K562 (cell line): ENCODE measurements at regions not wholly inside any gene's neighbourhood (a gene's known extent, or its start where the extent isn't known, plus 50 kb on each side); places are given as distances from the start of the nearest gene placed in this dataset.

ENCODE experiments used
- ATAC-seq: fragments of 200-7000 bp; cut with Tn5 transposase; 3 replicates; pipeline ENCODE4 v1.9.1; 2020; ENCODE audit warnings: moderate library complexity
- BruUV-seq: library from RNA; stranded (reverse); fragments of 400-500 nt; replicated peaks from 2 replicates; lab custom pipeline; 2021; lab: Mats Ljungman, UMichigan
- CTCF ChIA-PET: fragments of 300-600 bp; formaldehyde crosslinking; extraction: SDS; loops from one replicate; lab custom pipeline; 2021; ENCODE audit warnings: low intra/inter-chr PET ratio; lab: Yijun Ruan, JAX
- POLR2A ChIA-PET: fragments of 300-600, 350-650 bp; sonication (Branson Sonifier 250); formaldehyde crosslinking; extraction: SDS; loops from one replicate; lab custom pipeline; 2021; ENCODE audit warnings: antibody characterized with exemption, inconsistent platforms; lab: Yijun Ruan, JAX
- DNase-seq, 4 experiments: peaks; one replicate each; pipeline versions ENCODE4 v3.0.0 to v3.0.0-alpha.2; 2011 to 2018; ENCODE audit warnings: low spot score in 3 of 4, mixed read lengths in 3 of 4; ENCODE audit errors: extremely low read depth in 1 of 4
- FAIRE-seq: peaks from 2 replicates; lab custom pipeline; 2011; peaks lifted over from hg19 to GRCh38; lab: Jason Lieb, UNC
- H2AFZ ChIP-seq: 2 replicates; pipeline ENCODE4 v1.6.0; 2011; ENCODE audit warnings: low read depth, low read length, control low read depth, inconsistent platforms
- H3K27ac ChIP-seq: fragments of 200-600 bp; 3 replicates; pipeline ENCODE4 v1.8.0; 2011; ENCODE audit warnings: low read depth, mild to moderate bottlenecking, control low read depth, inconsistent platforms, low read length, moderate library complexity, mixed read lengths; ENCODE audit errors: extremely low read depth
- H3K27me3 ChIP-seq, 2 experiments: fragments of 300-600 bp in 1 of 2; 2 replicates in 1 of 2; 3 replicates in 1 of 2; pipeline versions ENCODE4 v1.6.0 to v1.8.0; 2011; ENCODE audit warnings: inconsistent platforms in 2 of 2, low read length in 2 of 2, mild to moderate bottlenecking in 1 of 2, mixed read lengths in 1 of 2, moderate library complexity in 1 of 2; ENCODE audit not compliant: control insufficient read depth in 2 of 2, insufficient read depth in 2 of 2
- H3K36me3 ChIP-seq: fragments of 300-600 bp; 3 replicates; pipeline ENCODE4 v1.8.0; 2011; ENCODE audit warnings: mild to moderate bottlenecking, low read length, inconsistent platforms; ENCODE audit not compliant: control insufficient read depth, insufficient read depth
- H3K4me1 ChIP-seq, 2 experiments: fragments of 200-600 bp in 1 of 2; replicated peaks in 1 of 2; 2 replicates in 1 of 2; 3 replicates in 1 of 2; pipeline versions ENCODE4 v1.5.1 to v1.8.0; 2011; ENCODE audit warnings: inconsistent platforms in 2 of 2, low read length in 2 of 2, mild to moderate bottlenecking in 1 of 2, mixed read lengths in 1 of 2, moderate library complexity in 1 of 2; ENCODE audit not compliant: control insufficient read depth in 2 of 2, insufficient read depth in 2 of 2
- H3K4me2 ChIP-seq: 2 replicates; pipeline ENCODE4 v1.6.1; 2011; ENCODE audit warnings: low read length, control low read depth, inconsistent platforms, mixed read lengths; ENCODE audit not compliant: insufficient read depth
- H3K4me3 ChIP-seq: fragments of 200-600 bp; sonication (generic), shearing (Covaris generic); 2 replicates; pipeline ENCODE4 v1.5.1; 2016; ENCODE audit warnings: control low read depth, inconsistent platforms
- H3K79me2 ChIP-seq: fragments of 200-600 bp; 3 replicates; pipeline ENCODE4 v1.8.0; 2011; ENCODE audit warnings: low read length, inconsistent platforms; ENCODE audit not compliant: control insufficient read depth, insufficient read depth
- H3K9ac ChIP-seq, 2 experiments: 2 replicates each; pipeline versions ENCODE4 v1.6.0 to v1.6.1; 2011; ENCODE audit warnings: low read depth in 2 of 2, low read length in 2 of 2, control low read depth in 1 of 2, inconsistent platforms in 1 of 2, mild to moderate bottlenecking in 1 of 2, mixed read lengths in 1 of 2; ENCODE audit not compliant: insufficient read depth in 1 of 2
- H3K9me1 ChIP-seq: one replicate; pipeline ENCODE4 v1.6.0; 2011; ENCODE audit warnings: inconsistent platforms, mild to moderate bottlenecking, low read length, moderate library complexity; ENCODE audit not compliant: control insufficient read depth, insufficient read depth
- H3K9me3 ChIP-seq: replicated peaks from 2 replicates; pipeline ENCODE4 v1.5.1; 2011; ENCODE audit warnings: low read depth, low read length, inconsistent platforms; ENCODE audit not compliant: control insufficient read depth, insufficient read depth
- H4K20me1 ChIP-seq: replicated peaks from 2 replicates; pipeline ENCODE4 v1.6.1; 2011; ENCODE audit warnings: low read length, inconsistent platforms, mixed read lengths; ENCODE audit not compliant: control insufficient read depth, insufficient read depth
- CHCHD3 ChIP-seq: fragments of 250-450 bp; sonication (Bioruptor Pico); IDR thresholded peaks from 2 replicates; pipeline ENCODE4 v2.1.2; 2022; ENCODE audit warnings: mild to moderate bottlenecking
- DNMT1 ChIP-seq: fragments of 450-650 bp; IDR thresholded peaks from 2 replicates; pipeline ENCODE4 v1.6.1; 2016; ENCODE audit warnings: antibody characterized with exemption, mild to moderate bottlenecking
- GATAD2A ChIP-seq: fragments of 450-650 bp; IDR thresholded peaks from 2 replicates; pipeline ENCODE4 v1.6.1; 2017
- HDAC1 ChIP-seq, 2 experiments: fragments of 450-650 bp; IDR thresholded peaks; 2 replicates each; pipeline ENCODE4 v1.6.1; 2016 to 2017; ENCODE audit warnings: inconsistent platforms in 1 of 2, mild to moderate bottlenecking in 1 of 2, moderate library complexity in 1 of 2
- MECOM ChIP-seq: fragments of 250-450 bp; sonication (Bioruptor Pico); IDR thresholded peaks from 2 replicates; pipeline ENCODE4 v1.8.0; 2022; ENCODE audit warnings: inconsistent platforms
- NCOA1 ChIP-seq: fragments of 450-650 bp; IDR thresholded peaks from 2 replicates; pipeline ENCODE4 v1.6.1; 2016; ENCODE audit warnings: low read depth
- NCOA4 ChIP-seq: fragments of 450-650 bp; IDR thresholded peaks from 2 replicates; pipeline ENCODE4 v1.6.1; 2018; ENCODE audit warnings: mild to moderate bottlenecking; ENCODE audit not compliant: partially characterized antibody
- RBBP5 ChIP-seq: fragments of 200-600 bp; sonication (generic); IDR thresholded peaks from 2 replicates; pipeline ENCODE4 v1.6.1; 2012; ENCODE audit warnings: borderline replicate concordance, mild to moderate bottlenecking, low read length, control low read depth, inconsistent platforms; ENCODE audit not compliant: insufficient read depth, poor library complexity, severe bottlenecking
- STAG1 ChIP-seq: sonication (generic); formaldehyde crosslinking; IDR thresholded peaks from 2 replicates; pipeline ENCODE4 v1.5.0; 2020; ENCODE audit warnings: missing genetic modification reagents, borderline replicate concordance
- TAF9B ChIP-seq: fragments of 450-650 bp; IDR thresholded peaks from 2 replicates; pipeline ENCODE4 v1.6.1; 2018; ENCODE audit warnings: mild to moderate bottlenecking; ENCODE audit not compliant: partially characterized antibody
- TCF3 ChIP-seq: sonication (generic); formaldehyde crosslinking; IDR thresholded peaks from 2 replicates; pipeline ENCODE4 v1.4.0; 2020; ENCODE audit warnings: mild to moderate bottlenecking, missing genetic modification reagents
- ZNF263 ChIP-seq: sonication (generic); formaldehyde crosslinking; IDR thresholded peaks from 2 replicates; pipeline ENCODE4 v1.8.0; 2022; ENCODE audit warnings: mild to moderate bottlenecking, missing genetic modification reagents, borderline replicate concordance
- ZNF311 ChIP-seq: fragments of 250-450 bp; sonication (Bioruptor Pico); IDR thresholded peaks from 2 replicates; pipeline ENCODE4 v1.4.0; 2020; ENCODE audit warnings: mild to moderate bottlenecking, moderate library complexity
- ZNF444 ChIP-seq: fragments of 250-450 bp; sonication (Bioruptor Pico); IDR thresholded peaks from 2 replicates; pipeline ENCODE4 v1.4.0; 2020; ENCODE audit warnings: mild to moderate bottlenecking, moderate library complexity
- WGBS: fragments of 100-300 bp; shearing (Covaris generic); methylation state at CpG from one replicate; pipeline ENCODE4 v1.1.6; 2016; ENCODE audit warnings: low coverage, mixed read lengths; ENCODE audit not compliant: insufficient coverage; ENCODE audit errors: missing lambda C conversion rate; 5-methylcytosine and 5-hydroxymethylcytosine counted together
- in situ Hi-C: fragments of 300-500 bp; cut with MboI; formaldehyde crosslinking; loops from 4 replicates; pipeline ENCODE4 v1.15.0; 2018; ENCODE audit warnings: inconsistent platforms, mixed read lengths
- intact Hi-C: fragments of 100-400 bp; cut with micrococcal nuclease; formaldehyde crosslinking; loops from 2 replicates; pipeline ENCODE4 v1.14.2; 2022
- TF ChIP-seq, protein P1 (sequence below): fragments of 250-450 bp; sonication (Bioruptor Pico); IDR thresholded peaks from 2 replicates; pipeline ENCODE4 v1.5.0; 2020; ENCODE audit warnings: mild to moderate bottlenecking
- TF ChIP-seq, protein P2 (sequence below): fragments of 450-650 bp; IDR thresholded peaks from 2 replicates; pipeline ENCODE4 v1.6.1; 2016
- TF ChIP-seq, protein P3 (sequence below): fragments of 450-650 bp; formaldehyde crosslinking; IDR thresholded peaks from 2 replicates; pipeline ENCODE4 v1.4.0; 2020; ENCODE audit warnings: mild to moderate bottlenecking, mixed read lengths

DNA sequence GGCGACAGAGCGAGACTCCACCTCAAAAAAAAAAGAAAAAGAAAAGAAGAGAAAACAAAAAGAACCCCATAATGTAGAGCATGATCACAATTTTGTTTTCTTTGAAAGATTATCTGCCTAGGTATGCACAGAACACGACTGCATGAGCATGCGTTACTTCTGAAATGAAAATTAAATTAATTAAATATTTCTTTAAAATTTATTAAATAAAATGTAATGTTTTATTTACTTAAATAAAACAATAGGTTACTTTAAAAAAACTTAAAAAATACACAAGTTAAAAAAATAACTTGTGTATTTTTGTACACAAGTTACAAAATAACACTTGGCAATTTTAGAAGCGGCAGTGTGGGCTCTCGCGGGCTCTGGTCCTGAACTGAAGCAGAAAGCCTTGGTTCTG lies 107.8 kb downstream of the TFAP2A start (continued):
- TF ChIP-seq STAG1 (CRISPR knock-in tag) (no peak), RBBP5 (no peak), GATAD2A (no peak), MECOM (CRISPR knock-in tag) (no peak)
- TF ChIP-seq, protein P1, sequence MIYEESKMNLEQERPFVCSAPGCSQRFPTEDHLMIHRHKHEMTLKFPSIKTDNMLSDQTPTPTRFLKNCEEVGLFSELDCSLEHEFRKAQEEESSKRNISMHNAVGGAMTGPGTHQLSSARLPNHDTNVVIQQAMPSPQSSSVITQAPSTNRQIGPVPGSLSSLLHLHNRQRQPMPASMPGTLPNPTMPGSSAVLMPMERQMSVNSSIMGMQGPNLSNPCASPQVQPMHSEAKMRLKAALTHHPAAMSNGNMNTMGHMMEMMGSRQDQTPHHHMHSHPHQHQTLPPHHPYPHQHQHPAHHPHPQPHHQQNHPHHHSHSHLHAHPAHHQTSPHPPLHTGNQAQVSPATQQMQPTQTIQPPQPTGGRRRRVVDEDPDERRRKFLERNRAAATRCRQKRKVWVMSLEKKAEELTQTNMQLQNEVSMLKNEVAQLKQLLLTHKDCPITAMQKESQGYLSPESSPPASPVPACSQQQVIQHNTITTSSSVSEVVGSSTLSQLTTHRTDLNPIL (CRISPR knock-in tag), result no peak

DNA sequence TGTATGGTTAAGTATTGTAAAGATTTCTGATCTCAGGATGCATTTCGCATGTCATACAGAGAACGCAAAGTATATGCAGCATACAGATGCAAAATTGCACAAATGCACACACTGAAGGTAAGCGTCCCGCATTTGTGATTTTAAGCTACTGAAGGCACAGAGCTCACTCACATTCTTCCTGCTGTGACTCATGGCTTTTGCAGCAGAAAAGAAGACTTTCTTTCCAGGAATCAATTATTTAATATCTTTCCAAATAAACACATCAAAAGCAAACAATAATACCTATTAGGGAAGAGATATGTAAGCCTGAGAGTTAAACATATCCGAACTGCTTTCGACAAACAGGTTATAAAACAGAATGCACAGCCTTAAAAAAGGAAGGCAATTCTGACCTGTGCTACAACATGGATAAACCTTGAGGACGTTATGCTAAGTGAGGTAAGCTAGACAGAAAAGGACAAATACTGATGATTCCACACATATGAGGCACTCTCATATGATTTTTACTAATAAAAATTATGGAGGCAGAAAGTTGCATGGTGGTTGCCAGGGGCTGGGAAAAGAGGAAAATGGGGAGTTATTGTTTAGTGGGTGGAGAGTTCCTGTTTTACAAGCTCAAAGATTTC lies 109.0 kb downstream of the TFAP2A start:
- WGBS, result 42% methylated on average over 7 of the region's 7 CpGs
- no peak for FAIRE-seq
- H4K20me1 ChIP-seq, result no peaks in the 10 kb centered on the region
- H3K27ac ChIP-seq, result no peak overlapping the region
- no peaks in the 10 kb centered on the region for H3K36me3 ChIP-seq
- ChIA-PET CTCF (no interaction called here), POLR2A (interaction anchor here (1.0 to 1.9 kb wide), 3 partner anchors 8 to 31 kb away, joined by 3 to 4 read pairs (median 3); no protein-coding TSS in a partner anchor)
- H3K79me2 ChIP-seq, result no peaks in the 10 kb centered on the region
- H3K4me1 ChIP-seq, result no peaks in the 10 kb centered on the region; a peak in 2 of 5 replicates
- no peak overlapping the region for H3K9ac ChIP-seq
- H3K4me3 ChIP-seq, result no peak overlapping the region
- no peaks in the 10 kb centered on the region for H3K9me1 ChIP-seq
- no peak for ATAC-seq
- intact Hi-C loops (no loop called here), in situ Hi-C loops (no loop called here)
- no peaks in the 10 kb centered on the region for H3K9me3 ChIP-seq
- BruUV-seq, result no TSS peak
- H3K4me2 ChIP-seq, result no peak overlapping the region
- no peak overlapping the region for H2AFZ ChIP-seq
- no peak for DNase-seq
- H3K27me3 ChIP-seq, result no peaks in the 10 kb centered on the region
- TF ChIP-seq TAF9B, result no peak
- TF ChIP-seq TCF3 (CRISPR knock-in tag), result no peak
- no peak for TF ChIP-seq ZNF263 (CRISPR knock-in tag)
- TF ChIP-seq, protein P2, sequence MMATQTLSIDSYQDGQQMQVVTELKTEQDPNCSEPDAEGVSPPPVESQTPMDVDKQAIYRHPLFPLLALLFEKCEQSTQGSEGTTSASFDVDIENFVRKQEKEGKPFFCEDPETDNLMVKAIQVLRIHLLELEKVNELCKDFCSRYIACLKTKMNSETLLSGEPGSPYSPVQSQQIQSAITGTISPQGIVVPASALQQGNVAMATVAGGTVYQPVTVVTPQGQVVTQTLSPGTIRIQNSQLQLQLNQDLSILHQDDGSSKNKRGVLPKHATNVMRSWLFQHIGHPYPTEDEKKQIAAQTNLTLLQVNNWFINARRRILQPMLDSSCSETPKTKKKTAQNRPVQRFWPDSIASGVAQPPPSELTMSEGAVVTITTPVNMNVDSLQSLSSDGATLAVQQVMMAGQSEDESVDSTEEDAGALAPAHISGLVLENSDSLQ, result no peak
- no peak for TF ChIP-seq ZNF444 (CRISPR knock-in tag)
- no peak for TF ChIP-seq DNMT1
- no peak for TF ChIP-seq NCOA1
- TF ChIP-seq CHCHD3 (CRISPR knock-in tag), result no peak
- no peak for TF ChIP-seq ZNF311
- TF ChIP-seq, protein P3, sequence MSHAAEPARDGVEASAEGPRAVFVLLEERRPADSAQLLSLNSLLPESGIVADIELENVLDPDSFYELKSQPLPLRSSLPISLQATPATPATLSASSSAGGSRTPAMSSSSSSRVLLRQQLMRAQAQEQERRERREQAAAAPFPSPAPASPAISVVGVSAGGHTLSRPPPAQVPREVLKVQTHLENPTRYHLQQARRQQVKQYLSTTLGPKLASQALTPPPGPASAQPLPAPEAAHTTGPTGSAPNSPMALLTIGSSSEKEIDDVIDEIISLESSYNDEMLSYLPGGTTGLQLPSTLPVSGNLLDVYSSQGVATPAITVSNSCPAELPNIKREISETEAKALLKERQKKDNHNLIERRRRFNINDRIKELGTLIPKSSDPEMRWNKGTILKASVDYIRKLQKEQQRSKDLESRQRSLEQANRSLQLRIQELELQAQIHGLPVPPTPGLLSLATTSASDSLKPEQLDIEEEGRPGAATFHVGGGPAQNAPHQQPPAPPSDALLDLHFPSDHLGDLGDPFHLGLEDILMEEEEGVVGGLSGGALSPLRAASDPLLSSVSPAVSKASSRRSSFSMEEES (CRISPR knock-in tag), result no peak
- no peak for TF ChIP-seq HDAC1 (IDR thresholded peaks at IDR 0.05)
- no peak for TF ChIP-seq NCOA4
